ENCODE measurements at regions not wholly inside any gene's neighbourhood (a gene's known extent, or its start where the extent isn't known, plus 50 kb on each side); places are given as distances from the start of the nearest gene placed in this dataset.

DNA sequence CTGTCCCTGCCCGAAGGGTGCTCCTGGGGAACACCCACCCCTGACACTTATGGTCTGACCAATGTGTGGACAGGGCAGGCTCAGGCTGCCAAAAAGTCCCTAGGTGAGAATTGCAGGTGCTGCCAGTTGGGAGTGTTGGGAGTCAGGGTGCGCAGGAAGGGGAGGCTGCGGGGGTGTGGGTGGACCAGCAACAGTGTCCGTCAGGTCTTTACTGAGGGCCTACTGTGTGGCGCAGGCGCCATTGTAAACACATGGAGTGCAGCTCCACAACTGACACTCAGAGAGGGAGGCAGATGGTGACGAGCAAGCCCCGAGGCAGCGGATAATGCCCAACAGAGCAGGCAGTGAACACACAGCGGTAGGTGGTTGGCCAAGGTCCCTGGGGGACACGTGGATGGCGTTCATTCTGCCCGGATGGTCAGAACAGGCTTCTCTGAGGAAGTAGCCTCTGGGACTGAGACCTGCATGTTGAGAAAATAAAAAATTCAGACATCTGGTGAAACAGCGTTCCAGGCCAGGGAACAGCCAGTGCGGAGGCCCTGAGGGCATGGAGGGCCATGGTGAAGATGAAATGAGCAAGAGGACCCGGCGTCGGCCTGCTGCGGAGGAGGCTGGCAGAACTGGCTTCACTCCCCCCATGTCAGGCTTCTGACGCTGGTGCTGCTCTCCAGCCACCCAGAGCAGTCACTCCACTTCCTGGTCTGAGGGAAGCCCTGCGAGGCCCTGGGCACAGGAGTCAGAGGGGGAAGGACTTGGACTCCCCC lies 136.2 kb upstream of the ZBTB40 start:
- DNase-seq (ENCODE audit: low read depth): no peak

DNA sequence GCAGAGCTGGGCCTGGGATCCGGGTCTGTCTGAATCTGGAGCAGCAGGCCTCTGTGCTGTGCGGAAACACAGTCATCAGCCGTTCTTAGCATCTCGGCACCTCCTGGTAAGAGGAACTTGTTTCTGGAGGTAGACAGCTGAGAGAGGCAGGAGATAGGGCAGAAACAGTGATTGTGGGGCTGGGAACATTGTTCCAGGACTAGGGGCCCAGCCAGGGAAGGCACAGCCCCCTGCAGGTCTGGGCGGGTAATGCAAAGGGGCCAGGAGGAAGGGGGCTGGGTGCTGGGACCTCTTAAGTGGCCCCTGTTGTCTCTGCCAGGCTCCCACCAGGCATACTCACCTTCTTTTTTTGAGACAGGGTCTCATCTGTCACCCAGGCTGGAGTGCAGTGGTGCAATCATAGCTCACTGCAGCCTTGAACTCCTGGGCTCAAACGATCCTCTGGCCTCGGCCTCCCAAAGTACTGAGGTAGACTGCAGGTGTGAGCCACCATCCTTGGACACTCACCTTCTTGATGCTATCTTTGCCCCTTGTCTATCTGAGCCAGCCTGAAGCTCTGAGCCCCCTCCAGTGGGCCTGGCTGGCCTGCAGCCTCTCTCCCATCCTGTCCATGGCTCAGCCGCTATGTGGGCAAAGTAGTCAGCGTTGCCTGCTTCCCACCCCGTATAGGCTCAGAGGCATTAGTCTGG lies 134.3 kb upstream of the ZBTB40 start:
- DNase-seq (ENCODE audit: low read depth): no peak

DNA sequence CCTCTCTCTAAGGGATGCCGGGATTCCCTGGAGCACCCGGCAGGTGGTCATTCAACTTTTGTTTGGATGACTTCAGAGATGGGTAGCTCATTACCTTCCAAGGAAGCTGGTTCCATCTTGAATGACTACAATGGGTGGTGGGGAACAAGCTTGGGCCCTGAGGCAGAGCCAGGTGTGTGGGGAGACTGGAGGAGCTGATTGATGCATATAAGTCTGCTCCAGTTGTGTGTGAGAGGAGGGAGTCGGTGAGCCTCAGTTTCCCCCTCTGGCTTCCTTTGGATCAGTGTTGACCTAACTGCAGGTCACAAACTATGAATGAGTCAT lies 133.8 kb upstream of the ZBTB40 start:
- no peak for DNase-seq (ENCODE audit: low read depth)

DNA sequence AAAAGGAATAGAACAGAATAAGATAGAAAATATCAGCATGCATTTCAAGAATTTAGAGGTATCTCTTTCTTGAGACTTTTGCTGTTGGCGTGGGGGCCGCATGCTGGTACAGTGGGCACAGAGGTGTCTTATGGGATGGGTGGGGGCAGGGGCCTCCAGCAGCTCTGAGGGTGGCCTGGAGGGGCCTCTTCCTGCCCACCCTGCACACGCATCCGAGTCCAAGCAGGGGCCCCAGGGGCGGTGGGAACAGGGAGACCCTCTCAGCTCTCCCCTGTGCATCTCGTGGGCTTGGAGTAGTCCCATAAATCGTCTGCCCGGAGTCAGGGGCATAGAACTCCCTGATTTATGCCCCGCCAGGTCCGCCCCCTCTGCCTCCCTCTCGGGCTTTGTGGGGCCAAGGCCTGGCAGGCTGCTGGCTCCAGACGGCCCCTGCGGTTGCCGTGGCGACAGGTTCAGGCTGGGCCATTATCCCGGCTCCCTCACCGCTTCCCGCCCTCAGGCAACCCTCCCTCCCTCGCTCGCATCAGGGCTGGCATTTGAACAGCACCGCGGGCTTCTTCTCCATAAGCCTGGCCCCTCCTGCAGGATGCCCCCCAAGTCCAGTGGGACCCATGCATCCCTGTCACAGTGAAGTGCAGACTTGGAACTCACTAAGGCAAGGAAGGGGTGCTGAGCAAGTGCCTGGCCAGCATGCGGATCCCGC lies 133.2 kb upstream of the ZBTB40 start:
- DNase-seq (ENCODE audit: low read depth): no peak

DNA sequence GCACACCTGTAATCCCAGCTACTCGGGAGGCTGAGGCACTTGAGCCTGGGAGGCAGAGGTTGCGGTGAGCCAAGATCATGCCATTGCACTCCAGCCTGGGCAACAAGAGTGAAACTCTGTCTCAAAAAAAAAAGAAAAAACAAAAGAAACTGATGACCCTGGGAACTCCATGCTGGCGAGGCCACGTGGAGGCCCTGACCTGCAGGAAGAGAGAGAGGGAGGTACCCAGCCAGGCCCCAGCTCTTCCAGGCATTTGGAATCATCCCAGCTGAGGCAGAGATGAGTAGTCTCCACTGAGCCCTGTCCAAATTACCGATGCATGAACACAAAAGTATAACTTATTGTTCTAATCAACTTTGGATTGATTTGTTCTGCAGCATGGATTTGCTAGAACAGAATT lies 132.0 kb upstream of the ZBTB40 start:
- no peak for DNase-seq (ENCODE audit: low read depth)

DNA sequence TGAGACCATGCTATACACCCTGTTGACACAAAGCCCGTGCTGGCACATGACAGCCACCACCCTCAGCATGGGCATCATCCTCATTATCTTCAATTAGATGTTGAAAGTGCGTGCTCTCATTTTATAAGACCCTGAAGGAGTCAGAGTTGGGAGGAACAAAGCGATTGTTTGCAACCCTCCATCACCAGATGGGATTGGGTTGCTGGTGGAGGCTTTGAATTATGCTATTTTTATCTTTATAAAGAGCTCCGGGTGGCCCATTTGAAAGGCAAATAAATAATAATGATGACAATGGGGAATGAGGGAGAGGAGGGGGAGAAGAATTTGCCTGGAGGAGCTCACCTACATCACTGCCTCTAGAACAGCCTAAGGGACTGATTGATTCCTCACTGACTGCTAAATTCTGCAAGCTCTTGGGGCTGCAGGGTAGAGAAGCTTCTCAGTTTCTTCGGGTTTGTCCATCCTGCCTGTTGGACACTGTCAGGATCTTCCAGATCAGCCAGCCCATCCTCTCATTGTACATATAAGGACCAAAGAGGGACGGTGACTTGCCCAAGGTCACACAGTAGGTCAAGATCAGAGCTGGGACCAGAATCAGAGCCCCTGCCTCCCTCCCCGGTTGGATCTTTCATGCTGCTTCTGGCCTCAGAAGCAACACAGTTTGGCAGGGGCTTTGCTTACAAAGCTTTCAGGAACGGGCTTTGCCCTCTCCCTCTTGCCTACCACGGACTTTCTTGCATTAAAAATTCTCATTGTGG lies 130.9 kb upstream of the ZBTB40 start:
- no peak for DNase-seq (ENCODE audit: low read depth)

DNA sequence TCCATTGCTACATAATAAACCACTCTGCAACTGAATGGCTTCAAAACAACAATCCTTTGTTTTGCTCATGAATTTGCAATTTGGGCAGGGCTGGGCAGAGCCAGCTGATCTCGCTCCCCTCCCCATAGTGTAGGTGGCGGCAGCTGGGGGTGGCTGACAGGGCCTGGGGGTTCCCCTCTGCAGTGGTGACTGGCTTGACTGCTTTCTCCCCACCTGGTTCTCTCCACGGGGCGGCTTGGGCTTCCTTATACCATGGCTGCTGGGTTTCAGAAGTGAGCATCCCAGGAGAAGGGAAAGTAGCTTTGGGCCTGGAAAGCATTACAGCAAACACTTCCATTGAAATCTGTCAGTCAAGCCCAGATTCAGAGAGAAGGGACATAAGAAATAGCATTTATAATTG lies 129.7 kb upstream of the ZBTB40 start:
- no peak for DNase-seq (ENCODE audit: low read depth)

DNA sequence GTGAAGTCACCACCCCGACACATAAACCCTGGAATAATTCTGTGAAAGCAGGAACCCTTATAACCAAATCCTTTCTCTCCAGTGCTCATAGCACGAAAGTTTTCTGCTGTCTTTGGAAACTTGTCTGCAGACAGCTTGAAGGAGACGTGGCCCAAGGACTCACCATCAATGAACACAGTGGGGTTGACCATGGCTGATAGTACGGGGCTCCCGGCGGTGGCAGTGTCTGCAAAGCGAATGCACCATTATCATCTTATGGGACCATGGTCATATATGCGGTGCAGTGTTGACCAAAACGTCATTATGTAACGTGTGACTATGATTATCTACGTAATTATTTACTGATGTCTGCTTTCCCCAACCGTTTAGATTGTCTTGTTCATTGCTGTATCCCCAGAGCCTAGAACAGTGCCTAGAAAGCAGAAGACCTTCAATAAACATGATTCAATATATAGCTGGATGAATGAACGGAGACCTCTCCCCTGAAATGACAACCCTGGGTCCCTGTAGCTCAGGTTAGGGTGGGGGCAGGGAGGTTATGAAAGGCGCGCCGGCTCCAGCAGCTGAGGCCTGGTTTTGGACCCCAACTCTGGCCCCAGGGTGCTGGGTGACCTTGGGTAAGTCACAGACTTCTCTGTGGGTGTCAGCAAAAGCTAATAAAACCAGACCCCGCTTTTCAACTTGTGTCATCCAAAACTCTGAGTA lies 128.4 kb upstream of the ZBTB40 start:
- DNase-seq (ENCODE audit: low read depth): no peak

DNA sequence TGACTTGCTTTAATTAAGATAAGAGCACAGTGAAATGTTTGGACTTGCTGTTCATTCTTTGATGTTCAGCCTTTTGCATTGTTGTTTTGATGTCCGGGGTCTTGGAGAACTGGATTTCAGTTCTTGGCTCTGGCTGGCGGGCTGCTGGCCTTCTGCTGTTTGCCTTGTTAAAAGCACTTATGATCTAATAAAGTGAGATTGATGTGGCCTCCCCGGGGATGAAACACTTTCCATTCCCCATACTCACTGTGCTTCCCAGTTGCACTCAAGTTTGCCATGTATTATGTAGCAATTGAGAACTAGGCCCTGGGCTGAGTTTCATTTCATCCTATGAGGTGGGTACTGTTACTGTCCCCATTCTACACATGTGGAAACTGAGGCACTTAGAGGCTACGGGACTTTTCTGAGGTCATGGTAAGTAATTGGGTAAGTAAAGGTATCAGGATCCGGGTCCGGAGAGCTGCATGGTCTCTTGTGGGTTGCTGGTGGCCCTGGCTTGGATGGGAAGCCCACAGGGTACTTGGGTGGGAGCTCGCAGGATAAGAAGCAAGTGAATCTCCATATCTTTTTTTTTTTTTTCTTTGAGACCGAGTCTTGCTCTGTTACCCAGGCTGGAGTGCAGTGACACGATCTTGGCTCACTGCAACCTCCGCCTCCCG lies 127.7 kb upstream of the ZBTB40 start:
- no peak for DNase-seq (ENCODE audit: low read depth)

DNA sequence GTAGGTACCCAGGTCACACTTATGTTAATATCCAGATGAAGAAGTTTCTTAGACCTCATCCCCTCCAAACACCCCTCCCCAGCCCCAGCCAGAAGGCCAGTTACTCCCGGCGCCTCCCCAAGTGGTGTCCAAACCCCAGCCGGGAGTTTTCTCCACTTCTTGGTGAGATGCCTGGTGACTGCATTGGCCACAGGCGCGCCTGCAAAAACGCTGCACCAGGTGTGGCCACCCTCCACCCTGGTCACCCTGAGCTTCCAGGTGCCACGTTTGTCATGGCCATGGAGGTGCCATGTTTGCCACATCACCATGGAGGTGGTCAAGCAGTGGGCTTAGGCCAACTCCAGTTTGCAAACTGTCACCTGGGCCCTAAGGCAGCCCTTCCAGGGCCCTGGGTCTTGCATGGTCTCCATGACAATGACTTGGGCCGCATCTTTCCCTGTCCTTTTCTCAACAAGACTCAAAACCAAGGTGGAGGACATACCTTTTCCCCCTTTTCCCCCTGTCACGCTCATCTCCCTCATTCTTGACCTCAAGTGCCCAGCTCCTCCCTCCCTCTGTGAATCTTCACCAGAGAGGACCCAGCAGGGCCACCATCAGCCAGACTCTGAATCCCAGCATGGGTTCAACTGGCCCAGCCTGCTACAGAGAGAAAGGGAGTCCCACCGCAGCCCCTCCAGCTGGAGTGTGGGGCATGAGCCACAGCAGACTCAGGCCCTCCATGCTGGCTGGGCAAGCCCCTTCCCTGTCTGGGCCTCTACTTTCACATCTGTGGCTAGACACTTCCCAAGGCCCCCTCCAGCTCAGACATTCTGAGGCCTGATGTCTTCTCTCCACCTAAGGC lies 125.9 kb upstream of the ZBTB40 start:
- no peak for DNase-seq (ENCODE audit: low read depth)

DNA sequence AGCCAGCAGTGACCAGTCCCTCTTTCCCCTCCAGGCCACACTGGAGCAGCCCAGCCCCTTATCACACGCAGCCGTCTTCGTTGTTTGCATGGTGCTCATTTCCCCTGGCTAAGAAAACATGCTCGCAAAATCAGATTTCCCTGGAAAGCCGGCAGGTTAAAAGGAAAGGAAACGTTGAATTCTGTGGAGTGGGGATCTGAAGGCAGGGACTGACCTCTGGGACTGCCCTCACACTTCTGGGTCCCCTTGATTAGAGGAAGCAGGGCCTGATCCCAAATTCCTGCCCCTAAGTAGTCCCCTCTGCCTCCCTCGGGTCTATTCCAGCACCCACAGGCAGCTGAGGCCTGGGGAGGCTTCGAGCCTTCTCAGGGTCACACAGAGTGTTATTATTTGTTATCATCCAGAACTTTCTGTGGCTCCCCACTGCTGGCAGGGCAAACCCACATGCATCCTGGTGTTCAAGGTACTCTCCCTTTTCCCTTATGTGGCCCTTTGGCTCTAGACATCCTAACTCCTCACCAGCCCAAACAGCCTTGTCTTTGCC lies 125.2 kb upstream of the ZBTB40 start:
- no peak for DNase-seq (ENCODE audit: low read depth)

DNA sequence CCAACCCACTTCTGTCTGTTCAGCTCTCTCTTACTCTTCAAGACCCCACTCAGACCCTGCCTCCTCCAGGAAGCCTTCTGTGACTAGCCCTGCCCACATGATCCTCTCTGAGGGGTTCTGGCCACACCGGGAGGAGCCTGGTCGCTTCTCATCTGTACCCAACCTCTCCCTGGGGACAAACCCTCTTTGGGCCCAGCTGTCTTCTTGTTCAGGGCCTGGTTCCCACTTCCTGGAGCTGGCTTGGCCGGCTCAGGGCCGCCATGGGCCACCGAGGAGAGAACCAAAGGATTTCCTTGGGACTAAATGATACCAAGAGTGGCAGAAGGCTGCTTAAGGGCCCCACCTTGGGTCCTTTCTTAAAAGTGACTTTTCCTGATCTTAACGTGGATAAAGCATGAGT lies 124.7 kb upstream of the ZBTB40 start:
- no peak for DNase-seq (ENCODE audit: low read depth)

DNA sequence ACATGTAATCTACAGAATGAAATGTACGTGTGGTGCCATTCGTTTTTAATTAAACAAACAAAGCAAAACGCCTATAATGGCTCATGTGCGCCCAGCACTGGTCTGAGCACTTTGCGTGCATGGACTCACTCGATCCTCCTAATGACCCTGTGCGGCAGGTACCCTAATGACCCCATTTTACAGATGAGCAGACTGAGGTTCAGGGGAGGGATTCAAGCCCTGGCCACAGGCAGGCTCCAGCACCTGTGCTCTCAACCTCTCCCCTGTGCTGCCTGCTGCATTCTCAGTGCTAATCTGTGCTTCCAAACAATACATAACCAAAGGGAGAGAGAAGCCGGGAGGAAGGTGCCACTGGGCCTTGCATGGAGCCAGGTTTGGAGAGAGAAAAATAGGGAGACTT lies 124.2 kb upstream of the ZBTB40 start:
- no peak for DNase-seq (ENCODE audit: low read depth)

DNA sequence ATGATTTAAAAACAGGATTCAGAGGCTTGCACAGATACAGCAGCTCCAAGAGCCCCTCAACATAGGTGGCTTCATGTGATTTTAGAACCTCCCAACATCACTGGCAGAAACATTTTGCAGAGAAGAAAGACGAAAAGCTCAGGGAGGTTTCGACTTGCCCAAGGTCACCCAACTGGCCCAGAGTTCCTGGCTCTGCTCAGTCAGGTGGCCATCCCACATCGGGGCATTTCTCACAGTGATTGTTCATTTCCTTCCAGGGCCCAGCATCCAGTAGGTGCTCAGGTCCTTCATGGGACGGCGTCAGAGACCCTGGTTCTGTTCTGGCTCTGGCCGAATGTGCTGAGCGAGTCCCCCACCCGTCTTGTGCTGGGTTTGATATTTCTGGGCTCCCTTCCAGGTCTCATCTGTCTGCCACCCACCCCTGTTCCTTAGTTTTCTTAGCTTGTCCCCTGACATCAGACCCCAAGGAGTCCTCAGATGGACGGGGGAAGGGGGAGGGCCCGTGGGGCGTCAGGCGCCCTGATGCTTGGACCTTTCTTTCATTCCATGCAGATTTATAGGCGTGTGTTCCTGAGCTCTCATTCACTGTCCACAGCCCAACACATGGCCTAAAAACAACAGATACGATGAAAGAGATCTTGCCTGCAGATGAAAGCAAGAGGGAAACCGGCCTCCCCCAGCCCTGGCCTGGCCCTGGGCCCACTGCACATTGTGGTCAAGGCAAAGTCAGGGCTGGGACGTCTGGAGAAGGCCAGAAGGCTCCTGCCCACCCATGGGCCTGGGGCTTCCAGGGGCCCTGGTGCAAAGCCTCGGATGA lies 123.1 kb upstream of the ZBTB40 start:
- no peak for DNase-seq (ENCODE audit: low read depth)

DNA sequence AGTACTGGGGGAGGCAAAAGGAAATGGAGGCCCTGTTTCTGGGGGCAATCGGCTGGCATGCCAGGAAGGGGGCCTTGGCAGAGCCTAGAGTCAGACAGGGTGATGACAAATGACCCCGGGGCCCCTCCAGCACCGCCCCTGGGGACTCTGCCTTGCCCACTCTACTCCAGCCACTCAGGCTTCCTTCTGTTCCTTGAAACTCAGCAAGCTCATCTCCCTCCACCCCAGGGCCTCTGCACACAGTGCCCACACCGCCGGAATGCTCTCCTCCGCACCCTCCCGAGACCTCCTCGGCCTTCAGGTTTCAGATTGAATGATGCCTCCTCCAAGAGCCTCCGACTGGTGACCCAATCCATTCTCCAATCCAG lies 122.5 kb upstream of the ZBTB40 start:
- DNase-seq (ENCODE audit: low read depth): no peak

DNA sequence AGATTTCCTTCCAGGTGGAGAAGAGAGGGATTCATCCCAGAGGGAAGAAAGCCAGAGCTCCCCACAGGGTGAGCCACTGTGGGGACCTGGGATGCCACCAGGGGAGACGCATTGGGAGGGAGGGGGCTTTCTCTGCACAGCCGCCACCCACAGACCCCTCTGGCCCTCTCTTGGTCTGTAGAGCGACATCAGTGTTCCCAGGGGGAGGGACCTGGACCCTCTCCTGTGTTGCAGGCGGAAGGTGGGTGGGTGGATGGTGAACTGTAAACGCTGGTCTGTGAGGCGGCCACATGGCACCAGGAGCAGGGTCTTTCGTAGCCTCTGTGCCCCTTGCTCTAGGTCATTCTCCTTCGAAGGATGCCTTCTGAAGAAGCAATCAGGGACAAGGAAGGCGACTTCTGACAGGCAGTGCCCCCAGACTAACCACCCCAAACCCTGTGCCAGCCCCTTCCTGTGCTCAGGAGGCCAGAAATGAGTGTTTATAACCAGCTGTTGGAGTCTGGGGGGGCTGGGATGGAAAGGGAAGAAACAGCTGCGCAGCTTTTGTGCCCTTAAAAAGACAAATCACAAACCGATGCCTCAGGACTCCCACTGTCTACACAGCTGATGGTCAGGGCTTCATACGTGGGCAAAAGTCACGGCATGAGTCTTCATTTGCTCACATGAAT lies 121.4 kb upstream of the ZBTB40 start:
- no peak for DNase-seq (ENCODE audit: low read depth)

DNA sequence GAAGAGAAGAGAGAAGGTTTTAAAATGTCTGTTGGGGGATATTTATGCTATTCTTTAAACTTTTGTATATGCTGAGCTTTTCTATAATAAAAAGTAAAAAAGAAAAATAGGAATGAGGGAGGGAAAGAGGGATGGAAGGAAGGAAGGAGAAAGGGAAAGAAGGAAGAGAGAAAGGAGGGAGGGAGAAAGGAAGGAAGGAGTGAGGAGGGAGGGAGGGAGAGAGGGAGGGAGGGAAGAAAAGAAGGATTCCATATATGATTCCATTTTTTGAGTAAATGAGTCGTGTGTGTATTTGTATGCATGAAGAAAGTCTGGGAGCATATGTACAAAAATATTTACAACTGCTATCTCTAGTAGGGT lies 120.9 kb upstream of the ZBTB40 start:
- no peak for DNase-seq (ENCODE audit: low read depth)

DNA sequence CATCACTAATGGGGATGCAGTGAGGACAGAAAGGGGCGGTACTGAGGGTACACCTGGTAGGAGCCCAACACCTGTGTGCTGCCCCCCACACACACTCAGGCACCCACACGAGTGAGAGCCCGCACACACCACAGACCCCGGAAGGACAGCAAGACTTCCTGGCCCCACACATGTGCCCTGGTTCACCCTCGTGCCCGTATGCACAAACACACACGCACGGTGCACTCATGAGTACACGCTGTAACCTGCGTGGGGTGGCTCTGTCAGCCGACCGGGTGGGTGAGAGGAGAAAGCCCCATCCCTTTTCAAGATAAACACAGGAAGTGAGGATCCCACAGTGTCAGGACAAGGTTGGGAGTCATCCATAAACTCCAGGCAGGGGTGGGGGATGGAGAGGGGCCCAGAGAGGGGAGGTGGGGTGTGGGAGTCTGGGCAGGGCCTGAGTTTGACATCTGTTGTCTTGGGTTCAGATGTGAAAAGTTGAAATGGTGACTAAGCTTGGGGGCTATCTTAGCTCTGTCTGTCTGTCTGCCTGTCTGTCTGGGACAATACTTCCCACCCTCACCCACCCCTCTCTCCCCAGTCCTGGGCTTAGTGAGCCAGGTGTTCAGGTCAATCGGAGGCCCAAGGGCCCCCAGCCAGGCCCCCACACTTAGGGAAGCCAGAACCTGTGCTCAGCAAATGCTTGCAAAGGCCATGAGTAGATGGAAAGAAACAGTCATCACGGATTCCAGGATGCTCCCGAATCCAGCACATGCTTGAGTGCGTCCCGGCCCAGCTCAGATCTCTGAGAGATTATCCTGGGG lies 119.8 kb upstream of the ZBTB40 start:
- DNase-seq (ENCODE audit: low read depth): no peak

Measured in stimulated activated CD4-positive, alpha-beta T cell treated with anti-CD3 and anti-CD28 coated beads, Interleukin-2, amount 100 ng/mL, for 4 hours (primary cell).